Right lobe of liver (tissue), 4 donors: ENCODE measurements at regions not wholly inside any gene's neighbourhood (a gene's known extent, or its start where the extent isn't known, plus 50 kb on each side); places are given as distances from the start of the nearest gene placed in this dataset.

Experiments
- POLR2A ChIP-seq: fragments of 450-650 bp; IDR thresholded peaks from one replicate; pipeline ENCODE4 v1.6.1; 2017; ENCODE audit warnings: antibody characterized with exemption, mild to moderate bottlenecking
- TF ChIP-seq, protein P1 (sequence below), 4 donors: fragments of 200-600 bp in 3 of 4; fragments of 450-650 bp in 1 of 4; IDR thresholded peaks; one replicate each; pipeline versions ENCODE4 v1.5.1 to v1.8.0; 2016 to 2022; ENCODE audit warnings: antibody characterized with exemption in 4 of 4, mild to moderate bottlenecking in 2 of 4
- donor health status: DM: no; HTN: no; CAD: no.
- donor health status: DM: no; HTN: no; CAD: no.
- donor health status: DM: no; HTN: yes; CAD: no.

DNA sequence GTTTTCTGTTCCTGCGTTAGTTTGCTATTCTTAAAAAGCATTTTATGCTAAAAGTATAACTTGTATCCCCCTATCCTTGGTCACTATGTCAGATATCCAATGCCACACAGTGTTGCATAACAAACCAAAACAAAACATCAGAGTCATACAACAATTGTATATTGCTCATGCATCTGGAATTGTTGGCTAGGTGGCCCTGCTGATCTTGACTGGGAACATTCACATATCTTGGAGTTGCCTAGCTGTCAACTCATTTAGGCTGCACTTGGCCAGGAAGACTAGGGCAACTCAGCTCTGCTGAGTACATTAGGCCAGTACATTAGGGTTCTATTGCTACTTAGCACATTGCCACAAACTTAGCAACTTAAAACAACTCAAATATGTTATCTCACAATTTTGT, 706.5 kb upstream of the UBE2E2 start:
- TF ChIP-seq, protein P1, sequence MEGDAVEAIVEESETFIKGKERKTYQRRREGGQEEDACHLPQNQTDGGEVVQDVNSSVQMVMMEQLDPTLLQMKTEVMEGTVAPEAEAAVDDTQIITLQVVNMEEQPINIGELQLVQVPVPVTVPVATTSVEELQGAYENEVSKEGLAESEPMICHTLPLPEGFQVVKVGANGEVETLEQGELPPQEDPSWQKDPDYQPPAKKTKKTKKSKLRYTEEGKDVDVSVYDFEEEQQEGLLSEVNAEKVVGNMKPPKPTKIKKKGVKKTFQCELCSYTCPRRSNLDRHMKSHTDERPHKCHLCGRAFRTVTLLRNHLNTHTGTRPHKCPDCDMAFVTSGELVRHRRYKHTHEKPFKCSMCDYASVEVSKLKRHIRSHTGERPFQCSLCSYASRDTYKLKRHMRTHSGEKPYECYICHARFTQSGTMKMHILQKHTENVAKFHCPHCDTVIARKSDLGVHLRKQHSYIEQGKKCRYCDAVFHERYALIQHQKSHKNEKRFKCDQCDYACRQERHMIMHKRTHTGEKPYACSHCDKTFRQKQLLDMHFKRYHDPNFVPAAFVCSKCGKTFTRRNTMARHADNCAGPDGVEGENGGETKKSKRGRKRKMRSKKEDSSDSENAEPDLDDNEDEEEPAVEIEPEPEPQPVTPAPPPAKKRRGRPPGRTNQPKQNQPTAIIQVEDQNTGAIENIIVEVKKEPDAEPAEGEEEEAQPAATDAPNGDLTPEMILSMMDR (IDR thresholded peaks at IDR 0.05) = no peak
- TF ChIP-seq POLR2A = no peak
